ENCODE measurements at regions not wholly inside any gene's neighbourhood (a gene's known extent, or its start where the extent isn't known, plus 50 kb on each side); places are given as distances from the start of the nearest gene placed in this dataset.

- Mint-ChIP-seq H3K4me1 (ENCODE audit: low read depth) (no peaks in the 10 kb centered on the region), H3K27me3 (ENCODE audit: low read depth) (no peaks in the 10 kb centered on the region), H3K4me3 (no peak overlapping the region)
Observed at GRCh38 chr2:51612387-51612786, 580.5 kb upstream of the NRXN1 start.

DNA sequence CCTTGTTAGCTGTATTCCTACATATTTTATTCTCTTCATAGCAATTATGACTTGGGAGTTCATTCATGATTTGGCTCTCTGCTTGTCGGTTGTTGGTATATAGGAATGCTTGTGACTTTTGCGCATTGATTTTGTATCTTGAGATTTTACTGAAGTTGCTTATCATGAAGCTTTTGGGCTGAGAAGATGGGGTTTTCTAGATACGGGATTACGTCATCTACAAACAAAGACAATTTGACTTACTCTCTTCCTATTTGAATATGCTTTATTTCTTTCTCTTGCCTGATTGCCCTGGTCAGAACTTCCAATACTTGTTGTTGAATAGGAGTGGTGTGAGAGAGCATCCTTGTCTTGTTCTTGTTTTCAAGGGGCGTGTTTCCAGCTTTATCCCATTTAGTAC is 569.8 kb upstream of the NRXN1 start:
- Mint-ChIP-seq H3K4me3 (no peak overlapping the region), H3K4me1 (ENCODE audit: low read depth) (no peaks in the 10 kb centered on the region), H3K27ac (no peak overlapping the region), H3K9me3 (peaks cover 71% of the 10 kb centered on the region), H3K27me3 (ENCODE audit: low read depth) (no peaks in the 10 kb centered on the region), H3K36me3 (ENCODE audit: low read depth) (no peaks in the 10 kb centered on the region)
- no peak for DNase-seq (ENCODE audit: low spot score)

More at GRCh38 chr2:51612387-51612786, 580.5 kb upstream of the NRXN1 start:
- DNase-seq (ENCODE audit: low spot score) = no peak
- Mint-ChIP-seq H3K36me3 (ENCODE audit: low read depth) (no peaks in the 10 kb centered on the region), H3K27ac (no peak overlapping the region), H3K9me3 (peaks cover 65% of the 10 kb centered on the region)

GRCh38 chr2:51597086-51597485 is 565.2 kb upstream of the NRXN1 start:
- no peak overlapping the region for H3K4me3 Mint-ChIP-seq
- no peak overlapping the region for H3K27ac Mint-ChIP-seq
- peaks cover 43% of the 10 kb centered on the region for H3K9me3 Mint-ChIP-seq
- H3K36me3 Mint-ChIP-seq (ENCODE audit: low read depth) = no peaks in the 10 kb centered on the region
- DNase-seq (ENCODE audit: low spot score) = no peak
- H3K4me1 Mint-ChIP-seq (ENCODE audit: low read depth) = no peaks in the 10 kb centered on the region
- no peaks in the 10 kb centered on the region for H3K27me3 Mint-ChIP-seq (ENCODE audit: low read depth)

- Mint-ChIP-seq H3K4me1 (ENCODE audit: low read depth) (no peaks in the 10 kb centered on the region), H3K9me3 (peaks cover 41% of the 10 kb centered on the region), H3K36me3 (ENCODE audit: low read depth) (no peaks in the 10 kb centered on the region), H3K4me3 (no peak overlapping the region), H3K27me3 (ENCODE audit: low read depth) (no peaks in the 10 kb centered on the region), H3K27ac (no peak overlapping the region)
- no peak for DNase-seq (ENCODE audit: low spot score)
Observed at GRCh38 chr2:51595836-51596235, 563.9 kb upstream of the NRXN1 start.

DNA sequence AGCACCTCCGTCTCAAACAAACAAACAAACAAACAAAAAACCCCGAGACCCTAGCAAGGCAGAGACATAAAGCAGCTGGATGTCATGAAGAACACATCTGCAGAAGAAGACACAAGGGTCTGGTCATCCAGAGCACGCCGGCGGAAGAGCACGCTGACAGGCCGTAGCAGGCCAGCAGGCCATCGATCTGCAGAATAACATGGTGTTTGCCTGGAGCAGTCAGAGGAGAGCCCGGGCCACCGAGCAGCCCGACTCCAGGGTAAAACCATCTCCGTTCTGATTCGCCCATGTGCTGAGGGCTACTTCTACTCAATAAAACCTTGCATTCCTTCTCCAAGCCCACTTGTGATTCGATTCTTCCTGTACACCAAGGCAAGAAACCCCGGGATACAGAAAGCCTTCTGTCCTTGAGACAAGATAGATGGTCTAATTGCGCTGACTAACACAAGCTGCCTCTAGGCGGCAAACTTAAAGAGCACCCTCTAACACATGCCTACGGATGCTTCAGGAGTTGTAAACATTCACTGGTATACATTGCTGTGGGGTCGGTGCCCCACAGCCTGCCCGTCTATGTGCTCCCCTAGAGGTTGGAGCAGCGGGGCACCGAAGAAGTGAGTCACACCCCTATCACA is 549.8 kb upstream of the NRXN1 start:
- Mint-ChIP-seq H3K27me3 (ENCODE audit: low read depth) (no peaks in the 10 kb centered on the region), H3K27ac (no peak overlapping the region), H3K4me3 (no peak overlapping the region), H3K4me1 (ENCODE audit: low read depth) (no peaks in the 10 kb centered on the region), H3K36me3 (ENCODE audit: low read depth) (no peaks in the 10 kb centered on the region), H3K9me3 (peaks cover 28% of the 10 kb centered on the region)
- DNase-seq (ENCODE audit: low spot score) = no peak

DNA sequence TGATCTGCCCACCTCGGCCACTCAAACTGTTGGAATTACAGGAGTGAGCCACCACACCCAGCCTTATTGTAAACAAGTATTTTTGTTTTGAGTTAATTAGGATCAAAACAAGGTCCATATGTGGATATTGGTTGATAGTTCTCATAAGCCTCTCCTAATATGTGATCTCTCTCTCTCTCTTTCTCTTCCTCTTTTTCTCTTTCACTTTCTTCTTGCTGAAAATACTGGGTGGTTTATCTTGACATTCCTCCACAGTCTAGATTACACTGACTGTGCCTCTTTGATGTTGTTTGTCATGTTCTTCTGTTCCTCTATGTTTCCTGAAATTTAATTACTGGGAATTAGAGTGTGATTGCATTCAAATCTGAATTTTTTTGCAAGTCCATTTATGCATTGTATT is 547.5 kb upstream of the NRXN1 start:
- Mint-ChIP-seq H3K9me3 (peaks cover 33% of the 10 kb centered on the region), H3K27ac (no peak overlapping the region)

DNA sequence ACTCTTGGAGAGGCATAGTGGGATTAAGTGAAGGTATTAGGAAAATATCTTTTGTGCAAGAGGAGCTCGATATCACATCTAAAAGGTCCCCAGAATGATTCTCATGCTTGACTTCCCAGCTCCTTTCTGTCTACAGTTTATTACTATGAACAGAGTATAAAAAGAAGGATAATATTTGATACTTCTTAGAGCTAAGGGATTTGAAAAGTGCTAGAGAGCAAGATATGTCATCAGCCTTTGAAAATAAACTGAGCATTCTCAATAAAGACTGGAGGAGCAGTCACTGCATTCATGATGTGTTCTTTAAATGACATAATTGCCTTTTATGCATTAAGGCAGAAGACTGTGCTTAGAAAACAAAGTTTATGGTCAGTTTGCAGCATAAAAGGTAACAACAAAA is 543.2 kb upstream of the NRXN1 start:
- no peak overlapping the region for H3K4me3 Mint-ChIP-seq
- no peaks in the 10 kb centered on the region for H3K27me3 Mint-ChIP-seq (ENCODE audit: low read depth)
- H3K27ac Mint-ChIP-seq = no peak overlapping the region
- DNase-seq (ENCODE audit: low spot score) = no peak
- H3K36me3 Mint-ChIP-seq (ENCODE audit: low read depth) = no peaks in the 10 kb centered on the region
- H3K9me3 Mint-ChIP-seq = peaks cover 34% of the 10 kb centered on the region
- H3K4me1 Mint-ChIP-seq (ENCODE audit: low read depth) = no peaks in the 10 kb centered on the region

More for the DNA sequence above, 547.5 kb upstream of the NRXN1 start:
- no peaks in the 10 kb centered on the region for H3K36me3 Mint-ChIP-seq (ENCODE audit: low read depth)
- no peak overlapping the region for H3K4me3 Mint-ChIP-seq
- no peaks in the 10 kb centered on the region for H3K27me3 Mint-ChIP-seq (ENCODE audit: low read depth)
- no peak for DNase-seq (ENCODE audit: low spot score)
- no peaks in the 10 kb centered on the region for H3K4me1 Mint-ChIP-seq (ENCODE audit: low read depth)

DNA sequence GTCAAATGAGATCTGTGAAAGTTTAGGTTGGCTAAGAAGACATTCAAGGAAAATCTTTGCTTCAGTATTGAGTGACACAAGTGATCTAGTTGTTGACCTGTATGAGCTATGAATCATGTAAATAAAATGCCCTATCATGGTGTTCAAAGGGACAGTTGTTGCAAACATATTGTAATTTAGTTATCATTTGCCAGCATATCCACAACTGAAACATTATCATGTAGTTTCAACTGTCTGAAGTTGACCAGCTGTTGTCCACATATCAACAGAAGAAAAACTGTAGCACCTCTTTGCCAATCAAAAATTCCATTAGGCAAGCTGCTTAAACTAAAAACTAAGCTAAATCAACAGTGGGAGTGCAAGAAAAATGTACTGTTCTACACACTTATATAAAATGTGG is 527.1 kb upstream of the NRXN1 start:
- no peak for DNase-seq (ENCODE audit: low spot score)
- H3K36me3 Mint-ChIP-seq (ENCODE audit: low read depth) = no peaks in the 10 kb centered on the region
- no peak overlapping the region for H3K27ac Mint-ChIP-seq
- H3K4me1 Mint-ChIP-seq (ENCODE audit: low read depth) = no peaks in the 10 kb centered on the region
- peaks cover 5% of the 10 kb centered on the region for H3K9me3 Mint-ChIP-seq
- no peak overlapping the region for H3K4me3 Mint-ChIP-seq
- H3K27me3 Mint-ChIP-seq (ENCODE audit: low read depth) = no peaks in the 10 kb centered on the region

DNA sequence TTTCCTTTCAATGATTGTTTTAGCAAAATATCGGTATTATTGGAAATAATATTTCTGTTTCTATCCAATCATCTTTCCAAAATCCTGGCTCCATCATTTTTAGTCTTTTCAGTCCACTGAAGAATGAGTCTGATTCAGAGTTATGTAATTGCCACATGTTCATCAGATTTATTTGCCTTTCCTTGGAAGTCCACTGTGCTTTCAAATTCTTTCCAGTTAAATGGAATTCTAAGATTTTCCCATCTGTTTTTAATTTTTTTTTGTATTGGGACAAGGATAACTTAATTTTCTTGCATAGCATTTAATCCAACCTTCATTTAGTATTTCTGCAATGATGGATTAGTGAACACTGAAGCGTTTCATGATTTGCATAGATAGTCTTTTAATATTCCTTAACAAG is 521.5 kb upstream of the NRXN1 start:
- Mint-ChIP-seq H3K9me3 (peaks cover 9% of the 10 kb centered on the region), H3K27ac (no peak overlapping the region), H3K27me3 (ENCODE audit: low read depth) (no peaks in the 10 kb centered on the region), H3K4me3 (no peak overlapping the region), H3K4me1 (ENCODE audit: low read depth) (no peaks in the 10 kb centered on the region), H3K36me3 (ENCODE audit: low read depth) (no peaks in the 10 kb centered on the region)
- no peak for DNase-seq (ENCODE audit: low spot score)

- DNase-seq (ENCODE audit: low spot score) = no peak
- Mint-ChIP-seq H3K4me1 (ENCODE audit: low read depth) (no peaks in the 10 kb centered on the region), H3K4me3 (no peak overlapping the region), H3K9me3 (peaks cover 34% of the 10 kb centered on the region), H3K36me3 (ENCODE audit: low read depth) (peaks cover 1% of the 10 kb centered on the region), H3K27me3 (ENCODE audit: low read depth) (no peaks in the 10 kb centered on the region), H3K27ac (no peak overlapping the region)
Observed at GRCh38 chr2:51535763-51536162, 503.8 kb upstream of the NRXN1 start.

- H3K27ac Mint-ChIP-seq = no peak overlapping the region
- no peak overlapping the region for H3K4me3 Mint-ChIP-seq
- H3K9me3 Mint-ChIP-seq = peaks cover 34% of the 10 kb centered on the region
- no peaks in the 10 kb centered on the region for H3K4me1 Mint-ChIP-seq (ENCODE audit: low read depth)
- no peaks in the 10 kb centered on the region for H3K27me3 Mint-ChIP-seq (ENCODE audit: low read depth)
- no peak for DNase-seq (ENCODE audit: low spot score)
- H3K36me3 Mint-ChIP-seq (ENCODE audit: low read depth) = peaks cover 1% of the 10 kb centered on the region
Observed at GRCh38 chr2:51534166-51534565, 502.2 kb upstream of the NRXN1 start.

GRCh38 chr2:51528156-51528555 is 496.2 kb upstream of the NRXN1 start:
- no peaks in the 10 kb centered on the region for H3K4me1 Mint-ChIP-seq (ENCODE audit: low read depth)
- peaks cover 28% of the 10 kb centered on the region for H3K9me3 Mint-ChIP-seq
- no peak for DNase-seq (ENCODE audit: low spot score)
- H3K27ac Mint-ChIP-seq = no peak overlapping the region
- H3K4me3 Mint-ChIP-seq = no peak overlapping the region
- no peaks in the 10 kb centered on the region for H3K36me3 Mint-ChIP-seq (ENCODE audit: low read depth)
- no peaks in the 10 kb centered on the region for H3K27me3 Mint-ChIP-seq (ENCODE audit: low read depth)

- no peaks in the 10 kb centered on the region for H3K4me1 Mint-ChIP-seq (ENCODE audit: low read depth)
- H3K27ac Mint-ChIP-seq = no peak overlapping the region
- H3K36me3 Mint-ChIP-seq (ENCODE audit: low read depth) = no peaks in the 10 kb centered on the region
- DNase-seq (ENCODE audit: low spot score) = no peak
- no peak overlapping the region for H3K4me3 Mint-ChIP-seq
- no peaks in the 10 kb centered on the region for H3K27me3 Mint-ChIP-seq (ENCODE audit: low read depth)
- peaks cover 21% of the 10 kb centered on the region for H3K9me3 Mint-ChIP-seq
Observed at GRCh38 chr2:51526766-51527165, 494.8 kb upstream of the NRXN1 start.

GRCh38 chr2:51516667-51517066 is 484.7 kb upstream of the NRXN1 start:
- H3K4me3 Mint-ChIP-seq = no peak overlapping the region
- H3K27ac Mint-ChIP-seq = no peak overlapping the region
- no peak for DNase-seq (ENCODE audit: low spot score)
- H3K9me3 Mint-ChIP-seq = peaks cover 30% of the 10 kb centered on the region
- no peaks in the 10 kb centered on the region for H3K27me3 Mint-ChIP-seq (ENCODE audit: low read depth)
- H3K36me3 Mint-ChIP-seq (ENCODE audit: low read depth) = no peaks in the 10 kb centered on the region
- H3K4me1 Mint-ChIP-seq (ENCODE audit: low read depth) = no peaks in the 10 kb centered on the region

- no peaks in the 10 kb centered on the region for H3K36me3 Mint-ChIP-seq (ENCODE audit: low read depth)
- H3K4me1 Mint-ChIP-seq (ENCODE audit: low read depth) = no peaks in the 10 kb centered on the region
- H3K9me3 Mint-ChIP-seq = peaks cover 32% of the 10 kb centered on the region
- H3K4me3 Mint-ChIP-seq = no peak overlapping the region
- no peaks in the 10 kb centered on the region for H3K27me3 Mint-ChIP-seq (ENCODE audit: low read depth)
- no peak for DNase-seq (ENCODE audit: low spot score)
- no peak overlapping the region for H3K27ac Mint-ChIP-seq
Observed at GRCh38 chr2:51511002-51511401, 479.1 kb upstream of the NRXN1 start.
